ENCODE measurements at regions not wholly inside any gene's neighbourhood (a gene's known extent, or its start where the extent isn't known, plus 50 kb on each side); places are given as distances from the start of the nearest gene placed in this dataset.

DNA sequence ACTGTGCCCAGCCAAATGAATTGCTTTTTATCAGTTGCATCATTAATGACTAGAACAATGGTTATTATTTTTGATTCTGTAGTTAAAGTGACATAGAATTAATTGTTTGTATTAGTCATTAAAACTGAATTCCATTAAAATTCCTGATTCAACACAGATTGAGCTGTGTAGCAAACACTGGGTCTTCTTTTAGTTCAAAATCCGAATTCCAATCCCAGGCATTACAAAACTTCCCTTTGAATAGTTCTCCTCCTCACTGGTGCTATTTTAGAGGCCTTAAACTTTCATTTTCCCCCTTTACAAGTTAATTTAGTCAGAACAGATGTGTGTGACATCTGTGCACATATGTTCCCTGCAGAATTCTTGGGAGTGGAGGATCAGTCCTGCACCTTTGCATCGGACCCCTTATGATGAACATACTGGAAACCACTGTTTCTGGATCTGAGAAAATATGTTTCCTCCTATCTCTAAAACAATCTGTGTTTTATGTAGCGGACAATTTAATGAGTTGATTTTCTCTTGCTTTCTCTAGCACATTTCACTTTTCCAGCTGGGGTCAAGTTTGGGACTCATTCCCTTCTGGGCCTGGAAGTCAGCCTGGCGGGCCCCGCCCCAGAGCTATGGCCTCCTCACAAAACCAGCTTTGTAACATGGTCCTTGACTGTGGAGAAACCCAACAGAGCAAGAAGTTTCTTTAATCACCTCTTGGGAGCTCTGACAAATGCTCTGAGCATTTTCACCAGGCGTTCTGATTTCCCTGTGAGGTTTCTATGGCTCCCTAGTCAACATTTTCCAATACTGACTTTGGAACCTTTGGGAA is 87.9 kb upstream of the MAMDC2 start:
- intact Hi-C loops (cut with DNase I): no loop called here
- TF ChIP-seq, protein P1, sequence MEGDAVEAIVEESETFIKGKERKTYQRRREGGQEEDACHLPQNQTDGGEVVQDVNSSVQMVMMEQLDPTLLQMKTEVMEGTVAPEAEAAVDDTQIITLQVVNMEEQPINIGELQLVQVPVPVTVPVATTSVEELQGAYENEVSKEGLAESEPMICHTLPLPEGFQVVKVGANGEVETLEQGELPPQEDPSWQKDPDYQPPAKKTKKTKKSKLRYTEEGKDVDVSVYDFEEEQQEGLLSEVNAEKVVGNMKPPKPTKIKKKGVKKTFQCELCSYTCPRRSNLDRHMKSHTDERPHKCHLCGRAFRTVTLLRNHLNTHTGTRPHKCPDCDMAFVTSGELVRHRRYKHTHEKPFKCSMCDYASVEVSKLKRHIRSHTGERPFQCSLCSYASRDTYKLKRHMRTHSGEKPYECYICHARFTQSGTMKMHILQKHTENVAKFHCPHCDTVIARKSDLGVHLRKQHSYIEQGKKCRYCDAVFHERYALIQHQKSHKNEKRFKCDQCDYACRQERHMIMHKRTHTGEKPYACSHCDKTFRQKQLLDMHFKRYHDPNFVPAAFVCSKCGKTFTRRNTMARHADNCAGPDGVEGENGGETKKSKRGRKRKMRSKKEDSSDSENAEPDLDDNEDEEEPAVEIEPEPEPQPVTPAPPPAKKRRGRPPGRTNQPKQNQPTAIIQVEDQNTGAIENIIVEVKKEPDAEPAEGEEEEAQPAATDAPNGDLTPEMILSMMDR (IDR thresholded peaks at IDR 0.05): no peak
- TF ChIP-seq POLR2A (IDR thresholded peaks at IDR 0.05): no peak
- H3K27ac ChIP-seq: no peak overlapping the region

GRCh38 chr9:69961843-69962242 is 81.8 kb upstream of the MAMDC2 start:
- TF ChIP-seq, protein P1 (IDR thresholded peaks at IDR 0.05): no peak
- TF ChIP-seq POLR2A (IDR thresholded peaks at IDR 0.05): no peak
- intact Hi-C loops (cut with DNase I): no loop called here
- Histone ChIP-seq H3K36me3 (replicated peaks in 1 of 2) (no peaks in the 10 kb centered on the region), H3K4me1 (replicated peaks in 1 of 2) (no peaks in the 10 kb centered on the region), H3K9me3 (replicated peaks in 1 of 3) (no peaks in the 10 kb centered on the region), H3K4me3 (no peak overlapping the region), H3K27me3 (peaks cover 7% of the 10 kb centered on the region), H3K27ac (no peak overlapping the region)
- no peak for DNase-seq
- 71 to 92% (median 81%) methylated on average over 1 of the region's 1 CpG for WGBS, 4 donors

More for the DNA sequence above, 87.9 kb upstream of the MAMDC2 start:
- DNase-seq: no peak
- no peaks in the 10 kb centered on the region for H3K9me3 ChIP-seq (replicated peaks in 1 of 3)
- 73 to 91% (median 81%) methylated on average over 6 of the region's 6 CpGs for WGBS, 4 donors
- no peak overlapping the region for H3K4me3 ChIP-seq
- no peaks in the 10 kb centered on the region for H3K4me1 ChIP-seq (replicated peaks in 1 of 2)
- no peaks in the 10 kb centered on the region for H3K36me3 ChIP-seq (replicated peaks in 1 of 2)
- peaks cover 7% of the 10 kb centered on the region for H3K27me3 ChIP-seq

- intact Hi-C loops (cut with DNase I): no loop called here
- H3K27ac ChIP-seq: no peak overlapping the region
- no peaks in the 10 kb centered on the region for H3K27me3 ChIP-seq
- 69 to 84% (median 76%) methylated on average over 9 of the region's 9 CpGs for WGBS, 4 donors
- TF ChIP-seq POLR2A (IDR thresholded peaks at IDR 0.05): no peak
- TF ChIP-seq, protein P1 (IDR thresholded peaks at IDR 0.05): no peak
- DNase-seq: no peak
- no peaks in the 10 kb centered on the region for H3K9me3 ChIP-seq (replicated peaks in 1 of 3)
- H3K4me3 ChIP-seq: no peak overlapping the region
- no peaks in the 10 kb centered on the region for H3K4me1 ChIP-seq (replicated peaks in 1 of 2)
- H3K36me3 ChIP-seq (replicated peaks in 1 of 2): no peaks in the 10 kb centered on the region
Observed at GRCh38 chr9:69963803-69964202, 79.8 kb upstream of the MAMDC2 start.

DNA sequence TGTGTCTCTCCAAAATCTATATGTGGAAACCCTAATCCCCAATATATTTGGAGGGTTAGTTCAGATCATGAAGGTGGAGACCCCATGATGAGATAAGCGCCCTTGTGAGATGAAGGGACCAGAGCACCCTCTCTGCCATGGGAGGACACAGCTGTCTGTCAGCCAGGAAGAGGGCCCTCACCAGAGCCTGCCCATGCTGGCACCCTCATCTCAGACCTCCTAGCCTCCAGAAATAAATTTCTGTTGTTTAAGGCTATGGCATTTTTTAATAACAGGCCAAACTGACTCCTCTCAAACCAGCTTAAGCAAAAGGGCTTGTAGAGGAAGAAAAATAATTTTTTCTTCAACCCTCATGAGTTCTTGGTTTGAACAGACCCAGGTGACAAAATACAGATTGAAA is 79.2 kb upstream of the MAMDC2 start:
- intact Hi-C loops (cut with DNase I): no loop called here
- no peaks in the 10 kb centered on the region for H3K4me1 ChIP-seq (replicated peaks in 1 of 2)

More for the DNA sequence above, 79.2 kb upstream of the MAMDC2 start:
- no peaks in the 10 kb centered on the region for H3K36me3 ChIP-seq (replicated peaks in 1 of 2)
- WGBS, 4 donors: 80 to 100% (median 90%) methylated on average over 1 of the region's 1 CpG
- no peak overlapping the region for H3K4me3 ChIP-seq
- no peaks in the 10 kb centered on the region for H3K27me3 ChIP-seq
- H3K9me3 ChIP-seq (replicated peaks in 1 of 3): no peaks in the 10 kb centered on the region
- H3K27ac ChIP-seq: no peak overlapping the region
- no peak for TF ChIP-seq POLR2A (IDR thresholded peaks at IDR 0.05)
- TF ChIP-seq, protein P1 (IDR thresholded peaks at IDR 0.05): no peak
- DNase-seq: no peak

All from adrenal gland (tissue), 9 donors.